ENCODE measurements at regions not wholly inside any gene's neighbourhood (a gene's known extent, or its start where the extent isn't known, plus 50 kb on each side); places are given as distances from the start of the nearest gene placed in this dataset.

DNA sequence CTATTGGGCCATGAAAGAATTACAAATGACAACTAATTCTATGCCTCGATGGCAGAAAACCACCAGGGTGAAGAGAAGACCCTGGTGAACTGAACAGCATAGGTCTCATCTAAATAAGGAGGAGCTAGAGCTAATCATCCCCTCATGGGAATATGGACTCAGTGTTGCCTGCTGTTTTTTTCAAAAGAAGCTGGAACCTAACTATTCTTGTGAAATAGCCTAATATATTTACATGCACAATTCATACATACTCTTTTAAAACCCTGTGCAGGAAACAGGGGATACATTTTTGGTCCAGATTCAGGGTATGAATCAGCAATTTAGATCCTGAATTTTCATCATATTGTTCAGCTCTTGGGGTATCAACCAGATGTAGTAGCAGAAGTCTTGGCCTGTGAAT is 560.6 kb downstream of the TOX3 start:
- TF ChIP-seq TCF12 (IDR thresholded peaks at IDR 0.05; ENCODE audit: low read depth) = no peak
- no peak for TF ChIP-seq TAF1 (IDR thresholded peaks at IDR 0.05; ENCODE audit: low read depth)
- TF ChIP-seq, protein P1, sequence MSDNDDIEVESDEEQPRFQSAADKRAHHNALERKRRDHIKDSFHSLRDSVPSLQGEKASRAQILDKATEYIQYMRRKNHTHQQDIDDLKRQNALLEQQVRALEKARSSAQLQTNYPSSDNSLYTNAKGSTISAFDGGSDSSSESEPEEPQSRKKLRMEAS (IDR thresholded peaks at IDR 0.05) = no peak
- TF ChIP-seq, protein P2, sequence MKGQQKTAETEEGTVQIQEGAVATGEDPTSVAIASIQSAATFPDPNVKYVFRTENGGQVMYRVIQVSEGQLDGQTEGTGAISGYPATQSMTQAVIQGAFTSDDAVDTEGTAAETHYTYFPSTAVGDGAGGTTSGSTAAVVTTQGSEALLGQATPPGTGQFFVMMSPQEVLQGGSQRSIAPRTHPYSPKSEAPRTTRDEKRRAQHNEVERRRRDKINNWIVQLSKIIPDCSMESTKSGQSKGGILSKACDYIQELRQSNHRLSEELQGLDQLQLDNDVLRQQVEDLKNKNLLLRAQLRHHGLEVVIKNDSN (IDR thresholded peaks at IDR 0.05) = no peak
- no peak for TF ChIP-seq ZBTB7A (IDR thresholded peaks at IDR 0.05; ENCODE audit: low read depth)
- TF ChIP-seq NFIC (IDR thresholded peaks at IDR 0.05) = no peak
- no peak for TF ChIP-seq EGR1 (IDR thresholded peaks at IDR 0.05)
- no peak for TF ChIP-seq RAD21 (IDR thresholded peaks at IDR 0.05; ENCODE audit: low read depth)
- TF ChIP-seq, protein P3, sequence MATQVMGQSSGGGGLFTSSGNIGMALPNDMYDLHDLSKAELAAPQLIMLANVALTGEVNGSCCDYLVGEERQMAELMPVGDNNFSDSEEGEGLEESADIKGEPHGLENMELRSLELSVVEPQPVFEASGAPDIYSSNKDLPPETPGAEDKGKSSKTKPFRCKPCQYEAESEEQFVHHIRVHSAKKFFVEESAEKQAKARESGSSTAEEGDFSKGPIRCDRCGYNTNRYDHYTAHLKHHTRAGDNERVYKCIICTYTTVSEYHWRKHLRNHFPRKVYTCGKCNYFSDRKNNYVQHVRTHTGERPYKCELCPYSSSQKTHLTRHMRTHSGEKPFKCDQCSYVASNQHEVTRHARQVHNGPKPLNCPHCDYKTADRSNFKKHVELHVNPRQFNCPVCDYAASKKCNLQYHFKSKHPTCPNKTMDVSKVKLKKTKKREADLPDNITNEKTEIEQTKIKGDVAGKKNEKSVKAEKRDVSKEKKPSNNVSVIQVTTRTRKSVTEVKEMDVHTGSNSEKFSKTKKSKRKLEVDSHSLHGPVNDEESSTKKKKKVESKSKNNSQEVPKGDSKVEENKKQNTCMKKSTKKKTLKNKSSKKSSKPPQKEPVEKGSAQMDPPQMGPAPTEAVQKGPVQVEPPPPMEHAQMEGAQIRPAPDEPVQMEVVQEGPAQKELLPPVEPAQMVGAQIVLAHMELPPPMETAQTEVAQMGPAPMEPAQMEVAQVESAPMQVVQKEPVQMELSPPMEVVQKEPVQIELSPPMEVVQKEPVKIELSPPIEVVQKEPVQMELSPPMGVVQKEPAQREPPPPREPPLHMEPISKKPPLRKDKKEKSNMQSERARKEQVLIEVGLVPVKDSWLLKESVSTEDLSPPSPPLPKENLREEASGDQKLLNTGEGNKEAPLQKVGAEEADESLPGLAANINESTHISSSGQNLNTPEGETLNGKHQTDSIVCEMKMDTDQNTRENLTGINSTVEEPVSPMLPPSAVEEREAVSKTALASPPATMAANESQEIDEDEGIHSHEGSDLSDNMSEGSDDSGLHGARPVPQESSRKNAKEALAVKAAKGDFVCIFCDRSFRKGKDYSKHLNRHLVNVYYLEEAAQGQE (IDR thresholded peaks at IDR 0.05; ENCODE audit: low read depth) = no peak
- TF ChIP-seq EP300 (IDR thresholded peaks at IDR 0.05; ENCODE audit: borderline replicate concordance) = no peak
- TF ChIP-seq YY1 (IDR thresholded peaks at IDR 0.05; ENCODE audit: low read depth) = no peak
- no peak for TF ChIP-seq CEBPB (IDR thresholded peaks at IDR 0.05)
- no peak for TF ChIP-seq CREB1 (IDR thresholded peaks at IDR 0.05; ENCODE audit: low read depth)
- TF ChIP-seq TEAD4 (IDR thresholded peaks at IDR 0.05) = no peak
- TF ChIP-seq FOXM1 (IDR thresholded peaks at IDR 0.05; ENCODE audit: borderline replicate concordance, low read depth) = no peak

DNA sequence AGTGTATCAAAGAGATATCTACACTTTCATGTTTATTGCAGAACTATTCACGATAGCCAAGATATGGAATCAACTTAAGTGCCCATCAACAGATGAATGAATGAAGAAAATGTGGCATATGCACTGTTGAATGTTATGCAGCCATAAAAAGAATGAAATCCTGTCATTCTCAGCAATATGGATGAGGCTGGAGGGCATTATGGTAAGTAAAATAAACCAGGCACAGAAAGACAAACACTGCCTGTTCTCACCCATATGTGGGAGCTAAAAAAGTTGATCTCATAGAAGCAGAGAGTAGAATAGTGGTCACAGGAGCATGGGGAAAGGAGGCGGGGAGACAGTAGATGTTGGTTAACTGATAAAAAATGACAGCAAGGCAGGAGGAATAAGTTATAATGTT is 561.8 kb downstream of the TOX3 start:
- TF ChIP-seq YY1 (IDR thresholded peaks at IDR 0.05; ENCODE audit: low read depth) (no peak), TCF12 (IDR thresholded peaks at IDR 0.05; ENCODE audit: low read depth) (no peak), CEBPB (IDR thresholded peaks at IDR 0.05) (no peak), ZBTB7A (IDR thresholded peaks at IDR 0.05; ENCODE audit: low read depth) (no peak), TAF1 (IDR thresholded peaks at IDR 0.05; ENCODE audit: low read depth) (no peak), EGR1 (IDR thresholded peaks at IDR 0.05) (no peak), TEAD4 (IDR thresholded peaks at IDR 0.05) (no peak), RAD21 (IDR thresholded peaks at IDR 0.05; ENCODE audit: low read depth) (no peak)
- TF ChIP-seq, protein P3 (IDR thresholded peaks at IDR 0.05; ENCODE audit: low read depth) = no peak
- TF ChIP-seq, protein P1 (IDR thresholded peaks at IDR 0.05) = no peak

DNA sequence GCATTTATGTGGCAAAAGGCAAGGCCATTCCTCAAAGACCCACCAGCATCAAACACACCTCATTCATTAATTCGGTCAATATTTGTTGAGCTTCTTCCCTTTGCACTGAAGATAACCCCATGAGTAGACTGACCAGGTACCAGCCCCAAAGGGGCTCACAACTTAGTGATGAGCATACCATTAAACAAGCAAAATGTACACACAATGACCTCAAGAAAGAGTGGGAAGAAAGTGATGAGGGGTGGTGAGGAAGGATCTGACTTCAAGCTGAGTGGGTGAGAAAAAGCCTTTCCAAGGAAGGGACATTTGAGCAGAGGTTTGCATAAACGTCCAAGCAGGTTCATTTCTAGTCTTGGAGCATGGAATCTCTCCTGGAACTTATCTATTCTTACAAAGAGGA is 562.5 kb downstream of the TOX3 start:
- TF ChIP-seq TAF1 (IDR thresholded peaks at IDR 0.05; ENCODE audit: low read depth) (no peak), CREB1 (IDR thresholded peaks at IDR 0.05; ENCODE audit: low read depth) (no peak), YY1 (IDR thresholded peaks at IDR 0.05; ENCODE audit: low read depth) (no peak), EGR1 (IDR thresholded peaks at IDR 0.05) (no peak), EP300 (IDR thresholded peaks at IDR 0.05; ENCODE audit: borderline replicate concordance) (no peak), RAD21 (IDR thresholded peaks at IDR 0.05; ENCODE audit: low read depth) (no peak), TEAD4 (IDR thresholded peaks at IDR 0.05) (no peak), TCF12 (IDR thresholded peaks at IDR 0.05; ENCODE audit: low read depth) (no peak), ZBTB7A (IDR thresholded peaks at IDR 0.05; ENCODE audit: low read depth) (no peak), FOXM1 (IDR thresholded peaks at IDR 0.05; ENCODE audit: borderline replicate concordance, low read depth) (no peak), NFIC (IDR thresholded peaks at IDR 0.05) (no peak), CEBPB (IDR thresholded peaks at IDR 0.05) (no peak)
- TF ChIP-seq, protein P3 (IDR thresholded peaks at IDR 0.05; ENCODE audit: low read depth) = no peak
- TF ChIP-seq, protein P1 (IDR thresholded peaks at IDR 0.05) = no peak
- TF ChIP-seq, protein P2 (IDR thresholded peaks at IDR 0.05) = no peak
